CD4-positive, alpha-beta memory T cell (primary cell): ENCODE measurements at regions not wholly inside any gene's neighbourhood (a gene's known extent, or its start where the extent isn't known, plus 50 kb on each side); places are given as distances from the start of the nearest gene placed in this dataset.

Experiments used
- CTCF ChIA-PET: fragments of 350-600 bp; sonication (Branson Sonifier 250); formaldehyde crosslinking; loops from one replicate; lab custom pipeline; 2021; ENCODE audit warnings: inconsistent platforms; ENCODE audit not compliant: partially characterized antibody; lab: Charles Lee
- POLR2A ChIA-PET: fragments of 350-600 bp; sonication (Branson Sonifier 250); formaldehyde crosslinking; loops from one replicate; lab custom pipeline; 2021; ENCODE audit not compliant: partially characterized antibody; lab: Charles Lee
- DNase-seq, 5 donors: peaks; one replicate each; pipeline versions ENCODE4 v3.0.0 to v3.0.0-alpha.2; 2020 to 2022; ENCODE audit warnings: mixed read lengths in 1 of 5
- H3K27ac ChIP-seq: one replicate; pipeline ENCODE4 v1.7.0; 2013; ENCODE audit warnings: low read depth, low read length
- H3K27me3 ChIP-seq: 2 replicates; pipeline ENCODE4 v1.7.0; 2013; ENCODE audit warnings: mild to moderate bottlenecking, low read length, moderate library complexity; ENCODE audit not compliant: insufficient read depth
- H3K36me3 ChIP-seq: 2 replicates; pipeline ENCODE4 v1.7.0; 2013; ENCODE audit warnings: mild to moderate bottlenecking, low read length, moderate library complexity; ENCODE audit not compliant: insufficient read depth
- H3K4me1 ChIP-seq: 2 replicates; pipeline ENCODE4 v1.7.0; 2013; ENCODE audit warnings: mild to moderate bottlenecking, low read length, moderate library complexity; ENCODE audit not compliant: insufficient read depth
- H3K4me3 ChIP-seq, 2 donors: one replicate each; pipeline ENCODE4 v1.7.0; 2013; ENCODE audit warnings: low read length in 2 of 2, mild to moderate bottlenecking in 1 of 2
- H3K9me3 ChIP-seq, 2 donors: one replicate each; pipeline ENCODE4 v1.7.0; 2013; ENCODE audit warnings: low read length in 2 of 2, control low read depth in 1 of 2; ENCODE audit not compliant: control insufficient read depth in 1 of 2
- H3K27ac Mint-ChIP-seq, 7 donors: one replicate each; pipeline ENCODE4 v1.8.0; 2020 to 2021; ENCODE audit warnings: mixed read lengths in 7 of 7, mild to moderate bottlenecking in 6 of 7, inconsistent platforms in 3 of 7, moderate library complexity in 3 of 7
- H3K27me3 Mint-ChIP-seq, 2 donors: one replicate each; pipeline ENCODE4 v1.8.0; 2020 to 2021; ENCODE audit warnings: mixed read lengths in 2 of 2
- H3K36me3 Mint-ChIP-seq, 2 donors: one replicate each; pipeline ENCODE4 v1.8.0; 2020 to 2021; ENCODE audit warnings: mixed read lengths in 2 of 2, inconsistent platforms in 1 of 2, mild to moderate bottlenecking in 1 of 2
- H3K4me1 Mint-ChIP-seq, 4 donors: one replicate each; pipeline ENCODE4 v1.8.0; 2020 to 2021; ENCODE audit warnings: mixed read lengths in 4 of 4, mild to moderate bottlenecking in 1 of 4
- H3K4me3 Mint-ChIP-seq, 8 donors: one replicate each; pipeline ENCODE4 v1.8.0; 2020 to 2021; ENCODE audit warnings: mixed read lengths in 8 of 8, mild to moderate bottlenecking in 7 of 8, moderate library complexity in 6 of 8, inconsistent platforms in 3 of 8
- H3K9me3 Mint-ChIP-seq, 8 donors: one replicate each; pipeline ENCODE4 v1.8.0; 2020 to 2021; ENCODE audit warnings: mixed read lengths in 8 of 8, mild to moderate bottlenecking in 5 of 8, inconsistent platforms in 3 of 8, moderate library complexity in 1 of 8
- intact Hi-C: fragments of 100-400 bp; cut with micrococcal nuclease; formaldehyde crosslinking; loops from one replicate; pipeline ENCODE4 v1.15.1; 2023

GRCh38 chr17:68789203-68789962 lies 165.8 kb downstream of the ABCA8 start:
- H3K4me3 Mint-ChIP-seq = no peak overlapping the region
- no peak for DNase-seq
- Histone ChIP-seq H3K27ac (no peak overlapping the region), H3K36me3 (no peaks in the 10 kb centered on the region), H3K4me1 (no peaks in the 10 kb centered on the region), H3K27me3 (no peaks in the 10 kb centered on the region), H3K9me3 (no peaks in the 10 kb centered on the region), H3K4me3 (no peak overlapping the region)
- POLR2A ChIA-PET = no interaction called here
- H3K27ac Mint-ChIP-seq = no peak overlapping the region
- no peaks in the 10 kb centered on the region for H3K36me3 Mint-ChIP-seq
- peaks cover 0 to 3% (median 0%) of the 10 kb centered on the region in 8 donors for H3K9me3 Mint-ChIP-seq
- H3K27me3 Mint-ChIP-seq = peaks cover 12 to 17% of the 10 kb centered on the region in 2 donors
- no peaks in the 10 kb centered on the region for H3K4me1 Mint-ChIP-seq
- CTCF ChIA-PET = no interaction called here
- intact Hi-C loops = no loop called here

DNA sequence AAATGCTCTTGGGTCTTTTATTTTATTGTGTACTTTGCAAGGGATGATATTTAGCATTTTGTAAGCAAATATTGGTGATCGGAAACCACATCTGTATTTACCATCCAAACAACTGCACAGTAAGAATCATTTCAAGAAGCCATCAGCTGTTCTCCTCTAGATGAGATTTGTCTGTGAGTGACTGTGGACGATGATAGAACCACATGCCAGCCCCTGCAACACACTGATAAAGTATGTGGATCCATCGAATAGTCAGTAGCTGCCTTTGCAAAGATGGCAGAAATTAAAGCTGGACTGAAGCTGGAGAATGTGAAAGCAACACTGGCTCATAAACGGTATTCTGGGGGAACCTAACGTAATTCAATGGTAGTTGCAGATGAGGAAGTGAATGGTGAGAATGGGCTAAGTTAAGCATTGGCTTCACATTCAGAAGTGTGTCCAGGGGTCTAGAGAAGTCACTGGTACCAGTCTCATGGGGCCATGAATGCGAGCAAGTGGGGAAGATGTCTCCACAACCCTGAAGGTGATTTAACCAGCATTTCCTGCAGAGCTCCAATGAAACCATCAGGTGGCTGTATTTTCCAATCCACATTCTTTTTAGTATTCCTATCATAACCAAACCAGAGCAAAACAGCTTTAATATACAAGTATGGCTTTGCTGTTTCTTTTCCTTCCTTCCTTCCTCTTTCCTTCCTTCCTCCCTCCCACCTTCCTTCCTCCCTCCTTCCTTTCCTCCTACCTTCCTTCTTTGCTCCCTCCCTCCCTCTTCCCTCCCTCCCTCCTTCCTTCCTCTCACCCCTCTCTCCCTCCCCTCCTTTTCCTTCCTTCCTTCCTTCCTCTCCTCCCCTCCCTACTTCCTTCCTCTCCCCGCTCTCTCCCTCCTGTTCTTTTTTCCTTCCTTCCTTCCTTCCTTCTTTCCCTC lies 169.4 kb downstream of the ABCA8 start:
- Mint-ChIP-seq H3K27ac (no peak overlapping the region), H3K9me3 (peaks cover 0 to 3% (median 0%) of the 10 kb centered on the region in 8 donors), H3K4me3 (no peak overlapping the region), H3K36me3 (no peaks in the 10 kb centered on the region), H3K27me3 (peaks cover 12 to 15% of the 10 kb centered on the region in 2 donors), H3K4me1 (no peaks in the 10 kb centered on the region)
- CTCF ChIA-PET = interaction anchor here (1.6 to 2.0 kb wide), 2 partner anchors 9 to 14 kb away, joined by 8 to 9 read pairs; no protein-coding TSS in a partner anchor
- Histone ChIP-seq H3K4me1 (no peaks in the 10 kb centered on the region), H3K4me3 (no peak overlapping the region), H3K9me3 (no peaks in the 10 kb centered on the region), H3K36me3 (no peaks in the 10 kb centered on the region), H3K27me3 (no peaks in the 10 kb centered on the region), H3K27ac (no peak overlapping the region)
- no peak for DNase-seq
- POLR2A ChIA-PET = no interaction called here
- intact Hi-C loops = no loop called here

- H3K36me3 Mint-ChIP-seq = no peaks in the 10 kb centered on the region
- H3K4me1 ChIP-seq = no peaks in the 10 kb centered on the region
- ChIA-PET CTCF (interaction anchor here (2.0 kb wide), 1 partner anchor 8 kb away, joined by 9 read pairs; no protein-coding TSS in a partner anchor), POLR2A (no interaction called here)
- no peak overlapping the region for H3K4me3 Mint-ChIP-seq
- H3K4me1 Mint-ChIP-seq = no peaks in the 10 kb centered on the region
- peaks cover 0 to 3% (median 0%) of the 10 kb centered on the region in 8 donors for H3K9me3 Mint-ChIP-seq
- H3K4me3 ChIP-seq = no peak overlapping the region
- peaks cover 6 to 17% of the 10 kb centered on the region in 2 donors for H3K27me3 Mint-ChIP-seq
- DNase-seq = no peak
- H3K27me3 ChIP-seq = no peaks in the 10 kb centered on the region
- no peaks in the 10 kb centered on the region for H3K36me3 ChIP-seq
- no peak overlapping the region for H3K27ac Mint-ChIP-seq
- no peaks in the 10 kb centered on the region for H3K9me3 ChIP-seq
- no peak overlapping the region for H3K27ac ChIP-seq
- intact Hi-C loops = no loop called here
Measured at GRCh38 chr17:68784431-68784830, 170.8 kb downstream of the ABCA8 start.

DNA sequence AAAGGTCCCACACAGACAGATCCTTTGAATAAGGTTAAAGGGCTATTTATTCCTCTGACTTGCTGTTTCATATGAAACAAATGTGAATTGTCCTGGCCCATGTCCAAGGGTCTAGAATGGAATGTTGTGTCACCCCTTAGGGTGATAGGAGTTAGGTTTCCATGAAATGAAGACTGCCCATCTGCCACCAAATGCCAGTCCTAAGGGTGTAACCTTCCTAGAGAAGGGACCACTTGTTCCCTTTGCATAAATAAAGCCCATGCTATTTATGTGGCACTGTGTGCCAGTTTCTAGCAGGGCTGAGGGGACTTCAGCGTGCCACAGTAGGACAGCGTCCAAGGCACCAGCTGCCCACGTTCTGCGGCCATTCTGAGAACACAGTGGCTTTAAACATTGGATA lies 171.3 kb downstream of the ABCA8 start:
- no peaks in the 10 kb centered on the region for H3K36me3 ChIP-seq
- Mint-ChIP-seq H3K27me3 (peaks cover 9 to 17% of the 10 kb centered on the region in 2 donors), H3K9me3 (peaks cover 0 to 3% (median 0%) of the 10 kb centered on the region in 8 donors), H3K4me1 (no peaks in the 10 kb centered on the region), H3K27ac (no peak overlapping the region), H3K36me3 (no peaks in the 10 kb centered on the region), H3K4me3 (no peak overlapping the region)
- ChIA-PET CTCF (interaction anchor here (0.7 kb wide), 1 partner anchor 837 kb away, joined by 3 read pairs; no protein-coding TSS in a partner anchor), POLR2A (no interaction called here)
- H3K27me3 ChIP-seq = no peaks in the 10 kb centered on the region
- intact Hi-C loops = no loop called here
- no peak overlapping the region for H3K4me3 ChIP-seq
- no peak overlapping the region for H3K27ac ChIP-seq
- H3K9me3 ChIP-seq = no peaks in the 10 kb centered on the region
- no peaks in the 10 kb centered on the region for H3K4me1 ChIP-seq
- no peak for DNase-seq

DNA sequence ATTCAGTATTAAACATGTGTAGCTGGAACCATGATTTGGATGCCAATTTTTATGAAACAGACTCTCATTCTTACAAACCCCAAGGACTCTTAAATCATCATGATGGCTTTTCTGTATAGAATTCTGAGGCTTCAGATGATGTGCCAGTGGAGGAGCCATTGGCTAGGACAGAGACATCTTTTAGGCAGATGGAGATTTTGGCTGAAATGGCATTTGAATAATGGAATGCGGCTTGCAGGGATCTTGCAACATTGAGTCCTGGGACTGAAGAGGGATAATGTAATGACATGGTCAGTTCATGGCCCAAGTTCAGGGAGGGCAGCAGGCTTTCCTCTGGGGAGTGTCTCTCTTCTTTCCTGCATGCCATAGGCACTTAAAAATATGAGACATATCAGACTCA lies 172.4 kb downstream of the ABCA8 start:
- no peaks in the 10 kb centered on the region for H3K9me3 ChIP-seq
- no peaks in the 10 kb centered on the region for H3K27me3 ChIP-seq
- H3K36me3 Mint-ChIP-seq = no peaks in the 10 kb centered on the region
- no peak overlapping the region for H3K27ac Mint-ChIP-seq
- no peaks in the 10 kb centered on the region for H3K36me3 ChIP-seq
- no peak for DNase-seq
- CTCF ChIA-PET = no interaction called here
- no peak overlapping the region for H3K4me3 ChIP-seq
- POLR2A ChIA-PET = no interaction called here
- intact Hi-C loops = no loop called here
- no peaks in the 10 kb centered on the region for H3K4me1 Mint-ChIP-seq
- no peaks in the 10 kb centered on the region for H3K4me1 ChIP-seq
- H3K9me3 Mint-ChIP-seq = peaks cover 0 to 3% (median 0%) of the 10 kb centered on the region in 8 donors
- H3K27ac ChIP-seq = no peak overlapping the region
- H3K27me3 Mint-ChIP-seq = peaks cover 9 to 18% of the 10 kb centered on the region in 2 donors
- H3K4me3 Mint-ChIP-seq = no peak overlapping the region

DNA sequence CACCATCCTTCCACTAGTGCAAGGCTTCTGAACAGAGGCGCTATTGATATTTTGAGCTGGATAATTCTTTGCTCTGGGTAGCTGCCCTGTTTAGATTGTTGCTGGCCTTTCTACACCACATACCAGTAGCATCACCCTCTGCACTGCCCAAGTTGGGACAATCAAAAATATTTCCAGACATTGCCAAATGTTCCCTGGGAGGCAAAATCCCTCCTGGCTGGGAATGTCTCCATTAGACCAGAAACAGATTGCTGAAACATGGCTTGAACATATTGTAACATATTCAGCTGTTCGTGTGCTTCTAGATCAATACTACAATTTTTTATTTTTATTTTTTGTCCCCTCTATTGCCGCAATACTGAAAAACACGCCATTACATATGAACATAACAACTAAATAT lies 174.6 kb downstream of the ABCA8 start:
- no peak overlapping the region for H3K4me3 Mint-ChIP-seq
- H3K9me3 ChIP-seq = no peaks in the 10 kb centered on the region
- H3K27me3 ChIP-seq = no peaks in the 10 kb centered on the region
- H3K36me3 Mint-ChIP-seq = no peaks in the 10 kb centered on the region
- CTCF ChIA-PET = interaction anchor here (6.5 kb wide), 1 partner anchor 466 kb away, joined by 37 read pairs; no protein-coding TSS in a partner anchor
- H3K36me3 ChIP-seq = no peaks in the 10 kb centered on the region
- no peaks in the 10 kb centered on the region for H3K4me1 Mint-ChIP-seq
- H3K27me3 Mint-ChIP-seq = peaks cover 4 to 13% of the 10 kb centered on the region in 2 donors
- no peak overlapping the region for H3K27ac ChIP-seq
- no peak for DNase-seq
- intact Hi-C loops = no loop called here
- no peak overlapping the region for H3K27ac Mint-ChIP-seq
- peaks cover 0 to 2% (median 0%) of the 10 kb centered on the region in 8 donors for H3K9me3 Mint-ChIP-seq
- no peaks in the 10 kb centered on the region for H3K4me1 ChIP-seq
- POLR2A ChIA-PET = no interaction called here
- no peak overlapping the region for H3K4me3 ChIP-seq

- CTCF ChIA-PET = interaction anchor here (1.6 to 6.5 kb wide), 2 partner anchors 27 to 467 kb away, joined by 4 to 37 read pairs; no protein-coding TSS in a partner anchor
- H3K4me3 ChIP-seq = no peak overlapping the region
- no peak for DNase-seq
- Mint-ChIP-seq H3K27me3 (peaks cover 3 to 13% of the 10 kb centered on the region in 2 donors), H3K4me1 (no peaks in the 10 kb centered on the region), H3K27ac (no peak overlapping the region), H3K36me3 (no peaks in the 10 kb centered on the region), H3K9me3 (peaks cover 0 to 2% (median 0%) of the 10 kb centered on the region in 8 donors), H3K4me3 (no peak overlapping the region)
- H3K9me3 ChIP-seq = no peaks in the 10 kb centered on the region
- POLR2A ChIA-PET = no interaction called here
- H3K36me3 ChIP-seq = no peaks in the 10 kb centered on the region
- no peaks in the 10 kb centered on the region for H3K4me1 ChIP-seq
- no peaks in the 10 kb centered on the region for H3K27me3 ChIP-seq
- H3K27ac ChIP-seq = no peak overlapping the region
- intact Hi-C loops = no loop called here
Measured at GRCh38 chr17:68778726-68779125, 176.5 kb downstream of the ABCA8 start.
